Stomach (tissue), 4 donors: ENCODE measurements at regions not wholly inside any gene's neighbourhood (a gene's known extent, or its start where the extent isn't known, plus 50 kb on each side); places are given as distances from the start of the nearest gene placed in this dataset.

ENCODE experiments used
- POLR2A ChIP-seq, 4 donors: fragments of 450-650 bp; IDR thresholded peaks; one replicate each; pipeline ENCODE4 v1.6.1; 2016; ENCODE audit warnings: antibody characterized with exemption in 4 of 4, control low read depth in 2 of 4, mild to moderate bottlenecking in 1 of 4, moderate library complexity in 1 of 4
- TF ChIP-seq, protein P1 (sequence below), 7 experiments: fragments of 450-650 bp in 4 of 7; fragments of 200-600 bp in 3 of 7; sonication (generic) in 3 of 7; IDR thresholded peaks; one replicate each; pipeline ENCODE4 v1.5.1; 2016 to 2019; ENCODE audit warnings: antibody characterized with exemption in 7 of 7, control low read depth in 2 of 7, mild to moderate bottlenecking in 1 of 7

DNA sequence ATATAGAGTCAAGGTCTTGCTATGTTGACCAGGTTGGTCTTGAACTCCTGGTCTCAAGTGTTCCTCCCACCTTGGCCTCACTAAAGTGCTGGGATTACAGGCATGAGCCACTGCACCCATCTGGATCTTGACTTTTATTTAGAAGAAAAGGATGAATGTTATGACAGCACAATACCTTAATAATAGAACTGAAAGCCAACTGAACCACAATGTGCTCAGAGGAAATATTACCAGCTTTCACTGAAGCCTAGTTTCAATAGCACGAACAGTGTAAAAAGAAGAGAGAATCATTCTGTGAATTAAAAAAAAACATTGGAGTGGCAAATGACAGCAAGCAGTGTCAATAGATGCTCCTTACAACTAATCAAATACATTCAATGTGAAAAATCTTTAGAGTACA, 239.2 kb upstream of the RMST start:
- no peak for TF ChIP-seq POLR2A (IDR thresholded peaks at IDR 0.05)
- TF ChIP-seq, protein P1, sequence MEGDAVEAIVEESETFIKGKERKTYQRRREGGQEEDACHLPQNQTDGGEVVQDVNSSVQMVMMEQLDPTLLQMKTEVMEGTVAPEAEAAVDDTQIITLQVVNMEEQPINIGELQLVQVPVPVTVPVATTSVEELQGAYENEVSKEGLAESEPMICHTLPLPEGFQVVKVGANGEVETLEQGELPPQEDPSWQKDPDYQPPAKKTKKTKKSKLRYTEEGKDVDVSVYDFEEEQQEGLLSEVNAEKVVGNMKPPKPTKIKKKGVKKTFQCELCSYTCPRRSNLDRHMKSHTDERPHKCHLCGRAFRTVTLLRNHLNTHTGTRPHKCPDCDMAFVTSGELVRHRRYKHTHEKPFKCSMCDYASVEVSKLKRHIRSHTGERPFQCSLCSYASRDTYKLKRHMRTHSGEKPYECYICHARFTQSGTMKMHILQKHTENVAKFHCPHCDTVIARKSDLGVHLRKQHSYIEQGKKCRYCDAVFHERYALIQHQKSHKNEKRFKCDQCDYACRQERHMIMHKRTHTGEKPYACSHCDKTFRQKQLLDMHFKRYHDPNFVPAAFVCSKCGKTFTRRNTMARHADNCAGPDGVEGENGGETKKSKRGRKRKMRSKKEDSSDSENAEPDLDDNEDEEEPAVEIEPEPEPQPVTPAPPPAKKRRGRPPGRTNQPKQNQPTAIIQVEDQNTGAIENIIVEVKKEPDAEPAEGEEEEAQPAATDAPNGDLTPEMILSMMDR (IDR thresholded peaks at IDR 0.05), result no peak
